Keratinocyte (primary cell): ENCODE measurements at regions not wholly inside any gene's neighbourhood (a gene's known extent, or its start where the extent isn't known, plus 50 kb on each side); places are given as distances from the start of the nearest gene placed in this dataset.

Experiments used
- DNase-seq: peaks from one replicate; pipeline ENCODE4 v3.0.0-alpha.2; 2011; ENCODE audit warnings: low read depth, missing footprints, low spot score
- FAIRE-seq: peaks from 2 replicates; lab custom pipeline; 2011; peaks lifted over from hg19 to GRCh38; lab: Jason Lieb, UNC
- H2AFZ ChIP-seq: 2 replicates; pipeline ENCODE4 v1.6.0; 2012; ENCODE audit warnings: low read length, control low read depth, inconsistent platforms; ENCODE audit not compliant: control insufficient read depth
- H3K27ac ChIP-seq: 2 replicates; pipeline ENCODE4 v1.5.1; 2011; ENCODE audit warnings: low read length; ENCODE audit not compliant: control insufficient read depth, insufficient read depth
- H3K27me3 ChIP-seq: 3 replicates; pipeline ENCODE4 v1.6.0; 2011; ENCODE audit warnings: low read length; ENCODE audit not compliant: control insufficient read depth, insufficient read depth; ENCODE audit errors: extremely low read depth
- H3K36me3 ChIP-seq, 2 experiments: 2 replicates in 1 of 2; 3 replicates in 1 of 2; pipeline ENCODE4 v1.5.1; 2011; ENCODE audit warnings: low read length in 2 of 2, mild to moderate bottlenecking in 1 of 2; ENCODE audit not compliant: control insufficient read depth in 2 of 2, insufficient read depth in 2 of 2; ENCODE audit errors: extremely low read depth in 1 of 2
- H3K4me1 ChIP-seq: 3 replicates; pipeline ENCODE4 v1.5.1; 2011; ENCODE audit warnings: low read length; ENCODE audit not compliant: control insufficient read depth, insufficient read depth; ENCODE audit errors: extremely low read depth
- H3K4me2 ChIP-seq: 3 replicates; pipeline ENCODE4 v1.6.0; 2011; ENCODE audit warnings: low read depth, low read length; ENCODE audit not compliant: control insufficient read depth, insufficient read depth; ENCODE audit errors: extremely low read depth
- H3K4me3 ChIP-seq, 3 experiments: fragments of 200-600 bp in 1 of 3; sonication (generic) in 1 of 3; 2 replicates in 2 of 3; 3 replicates in 1 of 3; pipeline ENCODE4 v1.5.1; 2011 to 2016; ENCODE audit warnings: low read length in 3 of 3, mild to moderate bottlenecking in 3 of 3, control low read depth in 2 of 3, inconsistent platforms in 1 of 3, low read depth in 1 of 3, mixed read lengths in 1 of 3, mixed run types in 1 of 3, moderate library complexity in 1 of 3; ENCODE audit not compliant: control insufficient read depth in 2 of 3, insufficient read depth in 2 of 3; ENCODE audit errors: extremely low read depth in 1 of 3
- H3K79me2 ChIP-seq: 2 replicates; pipeline ENCODE4 v1.6.0; 2012; ENCODE audit warnings: low read length; ENCODE audit not compliant: control insufficient read depth, insufficient read depth
- H3K9ac ChIP-seq: 3 replicates; pipeline ENCODE4 v1.6.0; 2011; ENCODE audit warnings: low read length; ENCODE audit not compliant: control insufficient read depth, insufficient read depth; ENCODE audit errors: extremely low read depth
- H3K9me1 ChIP-seq: 3 replicates; pipeline ENCODE4 v1.6.0; 2011; ENCODE audit warnings: low read length; ENCODE audit not compliant: control insufficient read depth, insufficient read depth; ENCODE audit errors: extremely low read depth
- H3K9me3 ChIP-seq: 2 replicates; pipeline ENCODE4 v1.5.1; 2012; ENCODE audit warnings: low read depth, low read length; ENCODE audit not compliant: control insufficient read depth
- H4K20me1 ChIP-seq: 3 replicates; pipeline ENCODE4 v1.6.0; 2011; ENCODE audit warnings: low read length; ENCODE audit not compliant: control insufficient read depth, insufficient read depth; ENCODE audit errors: extremely low read depth
- CTCF ChIP-seq, 3 experiments: IDR thresholded peaks in 1 of 3; conservative IDR thresholded peaks in 1 of 3; optimal IDR thresholded peaks in 1 of 3; 2 replicates in 2 of 3; 3 replicates in 1 of 3; pipeline versions ENCODE3 to v1.5.1; 2011; ENCODE audit warnings: low read length in 3 of 3, mild to moderate bottlenecking in 3 of 3, moderate library complexity in 2 of 3, control low read depth in 1 of 3, inconsistent platforms in 1 of 3; ENCODE audit not compliant: insufficient read depth in 2 of 3; ENCODE audit errors: extremely low read depth in 1 of 3
- EZH2 ChIP-seq: IDR thresholded peaks from one replicate; pipeline ENCODE4 v1.6.1; 2012; ENCODE audit warnings: inconsistent platforms, mild to moderate bottlenecking, low read length, moderate library complexity
- dilution Hi-C: fragments of 300-500 bp; cut with MboI; formaldehyde crosslinking; loops from one replicate; pipeline ENCODE4 v1.7.0; 2020; ENCODE audit warnings: low sequenced_read_pairs; ENCODE audit not compliant: extremely low pct_ligation_motif_present

GRCh38 chr11:71075116-71075720 is 177.2 kb downstream of the SHANK2 start:
- H3K4me3 ChIP-seq, result no peak overlapping the region
- H3K9ac ChIP-seq, result no peak overlapping the region
- H3K27ac ChIP-seq, result no peak overlapping the region
- no peak overlapping the region for H2AFZ ChIP-seq
- no peaks in the 10 kb centered on the region for H3K9me1 ChIP-seq
- H3K9me3 ChIP-seq, result no peaks in the 10 kb centered on the region
- TF ChIP-seq CTCF (optimal IDR thresholded peaks at IDR 0.05 in 1 of 3, IDR thresholded peaks at IDR 0.05 in 1 of 3, conservative IDR thresholded peaks at IDR 0.05 in 1 of 3; ENCODE audit: extremely low read depth in 1 of 3, insufficient read depth in 2 of 3, low read length in 3 of 3), result no peak
- no peak for TF ChIP-seq EZH2
- no peaks in the 10 kb centered on the region for H3K4me1 ChIP-seq
- no peaks in the 10 kb centered on the region for H3K27me3 ChIP-seq
- dilution Hi-C loops, result no loop called here
- DNase-seq (no peak), FAIRE-seq (no peak)
- no peaks in the 10 kb centered on the region for H3K36me3 ChIP-seq
- H4K20me1 ChIP-seq, result no peaks in the 10 kb centered on the region
- no peaks in the 10 kb centered on the region for H3K79me2 ChIP-seq
- no peak overlapping the region for H3K4me2 ChIP-seq

GRCh38 chr11:71071736-71072509 is 180.5 kb downstream of the SHANK2 start:
- no peak overlapping the region for H3K27ac ChIP-seq
- H3K9me1 ChIP-seq, result no peaks in the 10 kb centered on the region
- no peak overlapping the region for H3K9ac ChIP-seq
- H3K9me3 ChIP-seq, result peaks cover 9% of the 10 kb centered on the region
- no peaks in the 10 kb centered on the region for H3K27me3 ChIP-seq
- no peaks in the 10 kb centered on the region for H4K20me1 ChIP-seq
- no peak overlapping the region for H3K4me2 ChIP-seq
- no peak overlapping the region for H2AFZ ChIP-seq
- TF ChIP-seq CTCF (optimal IDR thresholded peaks at IDR 0.05 in 1 of 3, IDR thresholded peaks at IDR 0.05 in 1 of 3, conservative IDR thresholded peaks at IDR 0.05 in 1 of 3; ENCODE audit: extremely low read depth in 1 of 3, insufficient read depth in 2 of 3, low read length in 3 of 3) (no peak), EZH2 (no peak)
- no peaks in the 10 kb centered on the region for H3K36me3 ChIP-seq
- H3K4me1 ChIP-seq, result no peaks in the 10 kb centered on the region
- no peak for FAIRE-seq
- DNase-seq, result no peak
- no peaks in the 10 kb centered on the region for H3K79me2 ChIP-seq
- dilution Hi-C loops, result no loop called here
- no peak overlapping the region for H3K4me3 ChIP-seq
